Coronary artery (tissue), 2 donors: ENCODE measurements at regions not wholly inside any gene's neighbourhood (a gene's known extent, or its start where the extent isn't known, plus 50 kb on each side); places are given as distances from the start of the nearest gene placed in this dataset.

ENCODE experiments used
- DNase-seq: peaks from one replicate; pipeline ENCODE4 v3.0.0-alpha.2; 2017; ENCODE audit warnings: low spot score
- H3K27ac ChIP-seq, 2 donors: fragments of 200-600 bp; sonication (generic); one replicate each; pipeline ENCODE4 v1.5.1; 2016 to 2019
- H3K4me3 ChIP-seq: fragments of 200-600 bp; sonication (generic); 2 replicates; pipeline ENCODE4 v1.5.1; 2016; ENCODE audit warnings: mild to moderate bottlenecking, moderate library complexity
- TF ChIP-seq, protein P1 (sequence below): fragments of 200-600 bp; sonication (generic); IDR thresholded peaks from one replicate; pipeline ENCODE4 v1.5.1; 2019; ENCODE audit warnings: antibody characterized with exemption

GRCh38 chr16:51039638-51040331 is 111.3 kb downstream of the SALL1 start:
- Histone ChIP-seq H3K4me3 (no peak overlapping the region), H3K27ac (no peak overlapping the region)
- peak; percentile 49 for DNase-seq
- TF ChIP-seq, protein P1, sequence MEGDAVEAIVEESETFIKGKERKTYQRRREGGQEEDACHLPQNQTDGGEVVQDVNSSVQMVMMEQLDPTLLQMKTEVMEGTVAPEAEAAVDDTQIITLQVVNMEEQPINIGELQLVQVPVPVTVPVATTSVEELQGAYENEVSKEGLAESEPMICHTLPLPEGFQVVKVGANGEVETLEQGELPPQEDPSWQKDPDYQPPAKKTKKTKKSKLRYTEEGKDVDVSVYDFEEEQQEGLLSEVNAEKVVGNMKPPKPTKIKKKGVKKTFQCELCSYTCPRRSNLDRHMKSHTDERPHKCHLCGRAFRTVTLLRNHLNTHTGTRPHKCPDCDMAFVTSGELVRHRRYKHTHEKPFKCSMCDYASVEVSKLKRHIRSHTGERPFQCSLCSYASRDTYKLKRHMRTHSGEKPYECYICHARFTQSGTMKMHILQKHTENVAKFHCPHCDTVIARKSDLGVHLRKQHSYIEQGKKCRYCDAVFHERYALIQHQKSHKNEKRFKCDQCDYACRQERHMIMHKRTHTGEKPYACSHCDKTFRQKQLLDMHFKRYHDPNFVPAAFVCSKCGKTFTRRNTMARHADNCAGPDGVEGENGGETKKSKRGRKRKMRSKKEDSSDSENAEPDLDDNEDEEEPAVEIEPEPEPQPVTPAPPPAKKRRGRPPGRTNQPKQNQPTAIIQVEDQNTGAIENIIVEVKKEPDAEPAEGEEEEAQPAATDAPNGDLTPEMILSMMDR = no peak

DNA sequence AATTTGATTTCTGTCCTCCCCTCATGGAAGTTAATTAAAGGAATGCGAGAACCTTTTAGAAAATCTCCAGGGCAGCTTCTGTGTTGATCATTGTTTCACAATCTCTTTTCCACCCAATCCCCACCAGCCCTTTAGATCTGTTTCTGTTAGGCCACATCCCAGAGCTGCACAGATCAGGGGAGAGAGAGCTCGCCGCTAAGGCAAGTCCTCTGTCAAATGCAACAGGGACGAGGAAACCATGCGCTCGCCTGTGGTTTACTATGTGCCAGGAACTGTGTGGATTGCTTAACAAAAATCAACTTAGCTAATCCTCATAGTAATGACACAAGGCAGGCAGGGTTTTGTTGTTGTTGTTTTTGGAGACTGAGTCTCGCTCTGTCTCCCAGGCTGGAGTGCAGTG is 115.4 kb downstream of the SALL1 start:
- TF ChIP-seq, protein P1 = no peak
- no peak overlapping the region for H3K4me3 ChIP-seq
- H3K27ac ChIP-seq = no peak overlapping the region
- DNase-seq = peak; percentile 12

DNA sequence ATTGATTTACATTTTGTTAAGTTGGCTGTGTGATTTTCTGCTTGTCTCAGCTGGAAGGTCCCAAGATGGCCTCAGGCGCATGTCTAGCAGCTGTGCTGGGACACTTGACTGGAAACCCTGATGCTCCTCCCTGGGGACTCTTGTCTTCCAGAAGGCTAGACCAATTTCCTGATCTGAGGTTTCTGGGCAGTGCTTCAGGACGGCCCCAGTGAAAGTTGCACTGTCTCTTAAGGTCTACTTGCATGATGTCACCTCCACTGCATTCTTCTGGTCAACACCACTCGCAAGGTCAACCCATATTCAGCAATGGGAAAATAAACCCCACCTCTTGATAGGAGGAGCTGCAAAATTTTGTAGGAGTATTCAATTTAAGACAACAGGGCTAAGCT is 116.0 kb downstream of the SALL1 start:
- no peak overlapping the region for H3K4me3 ChIP-seq
- no peak for DNase-seq
- no peak overlapping the region for H3K27ac ChIP-seq
- TF ChIP-seq, protein P1 = no peak

DNA sequence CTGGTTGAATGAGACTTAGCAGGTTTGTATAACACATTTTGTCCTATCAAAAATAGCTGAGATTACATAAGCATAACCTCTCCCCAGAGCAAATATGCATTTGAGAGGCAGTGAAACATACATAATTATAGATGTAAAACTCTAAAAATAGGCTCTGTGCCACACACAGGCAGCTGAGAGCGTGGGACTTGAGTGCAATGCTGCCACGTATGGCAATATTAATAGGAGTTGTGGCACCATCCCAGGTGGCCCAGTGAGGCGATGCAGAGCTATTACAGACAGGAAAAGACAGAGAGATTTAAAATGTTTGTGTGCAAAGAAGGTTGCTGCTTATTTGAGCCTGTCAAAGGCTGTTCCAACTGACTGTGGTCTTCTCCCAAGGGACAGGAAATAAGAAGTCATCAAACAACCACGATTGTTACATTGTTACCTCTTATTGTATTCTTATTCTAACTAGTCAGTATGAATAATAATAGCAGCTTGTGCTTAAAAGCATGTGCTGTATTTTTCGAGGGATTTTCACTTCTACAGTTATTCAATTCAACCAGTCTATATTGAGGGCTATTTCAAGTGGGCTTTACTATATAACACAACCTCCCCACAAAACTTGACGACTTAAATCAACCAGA is 116.5 kb downstream of the SALL1 start:
- TF ChIP-seq, protein P1 = no peak
- H3K27ac ChIP-seq = no peak overlapping the region
- no peak for DNase-seq
- no peak overlapping the region for H3K4me3 ChIP-seq

- DNase-seq = no peak
- Histone ChIP-seq H3K27ac (no peak overlapping the region), H3K4me3 (no peak overlapping the region)
- TF ChIP-seq, protein P1 = no peak
Observed at GRCh38 chr16:51031598-51031997, 119.5 kb downstream of the SALL1 start.

- H3K27ac ChIP-seq = no peak overlapping the region
- no peak for DNase-seq
- TF ChIP-seq, protein P1 = no peak
Observed at GRCh38 chr16:51030516-51030915, 120.6 kb downstream of the SALL1 start.

More at GRCh38 chr16:51030516-51030915, 120.6 kb downstream of the SALL1 start:
- H3K4me3 ChIP-seq = no peak overlapping the region
